ENCODE measurements at regions not wholly inside any gene's neighbourhood (a gene's known extent, or its start where the extent isn't known, plus 50 kb on each side); places are given as distances from the start of the nearest gene placed in this dataset.
"Not testable (repeated sequence)": the region's sequence is repeated elsewhere in the genome, so short reads cannot be mapped to it uniquely, and the experiment has no call there.

- peak; percentile 19 for DNase-seq (ENCODE audit: low spot score)
Observed at GRCh38 chr11:130675371-130675821, 227.0 kb downstream of the ADAMTS15 start.

- DNase-seq (ENCODE audit: low spot score) = no peak
Observed at GRCh38 chr11:130675917-130676316, 227.5 kb downstream of the ADAMTS15 start.

GRCh38 chr11:130677486-130678153, 229.2 kb downstream of the ADAMTS15 start:
- DNase-seq (ENCODE audit: low spot score) = peak; percentile 95

- DNase-seq (ENCODE audit: low spot score) = no peak
Observed at GRCh38 chr11:130679247-130679646, 230.8 kb downstream of the ADAMTS15 start.

- DNase-seq (ENCODE audit: low spot score) = not testable (repeated sequence)
Observed at GRCh38 chr11:130682471-130682870, 233.8 kb downstream of the SNX19 start.

- no peak for DNase-seq (ENCODE audit: low spot score)
Observed at GRCh38 chr11:130689222-130689908, 226.9 kb downstream of the SNX19 start.

- no peak for DNase-seq (ENCODE audit: low spot score)
Observed at GRCh38 chr11:130691581-130691980, 224.7 kb downstream of the SNX19 start.

- DNase-seq (ENCODE audit: low spot score) = no peak
Observed at GRCh38 chr11:130692220-130692619, 224.1 kb downstream of the SNX19 start.

GRCh38 chr11:130693543-130693942, 222.7 kb downstream of the SNX19 start:
- no peak for DNase-seq (ENCODE audit: low spot score)

GRCh38 chr11:130694488-130695045, 221.7 kb downstream of the SNX19 start:
- no peak for DNase-seq (ENCODE audit: low spot score)

GRCh38 chr11:130698174-130698573, 218.1 kb downstream of the SNX19 start:
- DNase-seq (ENCODE audit: low spot score) = no peak

- DNase-seq (ENCODE audit: low spot score) = no peak
Observed at GRCh38 chr11:130699561-130699960, 216.7 kb downstream of the SNX19 start.

GRCh38 chr11:130700092-130700491, 216.2 kb downstream of the SNX19 start:
- DNase-seq (ENCODE audit: low spot score) = no peak

- DNase-seq (ENCODE audit: low spot score) = no peak
Observed at GRCh38 chr11:130703489-130704190, 212.6 kb downstream of the SNX19 start.

- no peak for DNase-seq (ENCODE audit: low spot score)
Observed at GRCh38 chr11:130705670-130706421, 210.4 kb downstream of the SNX19 start.

- peak; percentile 32 for DNase-seq (ENCODE audit: low spot score)
Observed at GRCh38 chr11:130706572-130706971, 209.7 kb downstream of the SNX19 start.

- no peak for DNase-seq (ENCODE audit: low spot score)
Observed at GRCh38 chr11:130707217-130707616, 209.1 kb downstream of the SNX19 start.

- no peak for DNase-seq (ENCODE audit: low spot score)
Observed at GRCh38 chr11:130709531-130709930, 206.7 kb downstream of the SNX19 start.

GRCh38 chr11:130710021-130710420, 206.3 kb downstream of the SNX19 start:
- peak; percentile 76 for DNase-seq (ENCODE audit: low spot score)

GRCh38 chr11:130710497-130711012, 205.7 kb downstream of the SNX19 start:
- DNase-seq (ENCODE audit: low spot score) = no peak

- peak; percentile 35 for DNase-seq (ENCODE audit: low spot score)
Observed at GRCh38 chr11:130711193-130711592, 205.1 kb downstream of the SNX19 start.

- no peak for DNase-seq (ENCODE audit: low spot score)
Observed at GRCh38 chr11:130712480-130712879, 203.8 kb downstream of the SNX19 start.

All from kidney tubule cell (primary cell).